Activated T-cell treated with anti-CD3 and anti-CD28 coated beads for 1 hour (primary cell): ENCODE measurements at regions not wholly inside any gene's neighbourhood (a gene's known extent, or its start where the extent isn't known, plus 50 kb on each side); places are given as distances from the start of the nearest gene placed in this dataset.
A peak's percentile ranks its signal among the peaks of the same experiment; 100 is the strongest.

Source experiments
- DNase-seq: peaks from one replicate; pipeline ENCODE4 v3.0.0-alpha.2; 2020; ENCODE audit warnings: low read depth

- no peak for DNase-seq
Observed at GRCh38 chrX:58051346-58051745, 141.1 kb upstream of the ZXDA start.

- DNase-seq = no peak
Observed at GRCh38 chrX:58044130-58044529, 133.9 kb upstream of the ZXDA start.

GRCh38 chrX:58025979-58026378, 115.7 kb upstream of the ZXDA start:
- peak; percentile 0 for DNase-seq

- DNase-seq = no peak
Observed at GRCh38 chrX:57985951-57986350, 75.7 kb upstream of the ZXDA start.

DNA sequence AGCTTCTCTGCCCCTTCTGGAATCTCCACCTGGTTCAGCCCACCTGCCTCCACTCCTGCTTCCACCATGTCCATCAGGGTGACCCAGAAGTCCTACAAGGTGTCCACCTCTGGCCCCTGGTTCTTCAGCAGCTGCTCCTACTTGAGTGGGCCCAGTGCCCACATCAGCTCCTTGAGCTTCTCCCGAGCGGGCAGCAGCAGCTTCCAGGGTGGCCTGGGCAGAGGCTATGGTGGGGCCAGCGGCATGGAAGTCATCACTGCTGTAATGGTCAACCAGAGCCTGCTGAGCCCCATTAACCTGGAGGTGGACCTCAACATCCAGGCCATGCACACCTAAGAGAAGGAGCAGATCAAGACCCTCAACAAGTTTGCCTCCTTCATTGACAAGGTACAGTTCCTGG, 74.4 kb upstream of the ZXDA start:
- no peak for DNase-seq

- DNase-seq = no peak
Observed at GRCh38 chrX:57977992-57978391, 67.7 kb upstream of the ZXDA start.

DNA sequence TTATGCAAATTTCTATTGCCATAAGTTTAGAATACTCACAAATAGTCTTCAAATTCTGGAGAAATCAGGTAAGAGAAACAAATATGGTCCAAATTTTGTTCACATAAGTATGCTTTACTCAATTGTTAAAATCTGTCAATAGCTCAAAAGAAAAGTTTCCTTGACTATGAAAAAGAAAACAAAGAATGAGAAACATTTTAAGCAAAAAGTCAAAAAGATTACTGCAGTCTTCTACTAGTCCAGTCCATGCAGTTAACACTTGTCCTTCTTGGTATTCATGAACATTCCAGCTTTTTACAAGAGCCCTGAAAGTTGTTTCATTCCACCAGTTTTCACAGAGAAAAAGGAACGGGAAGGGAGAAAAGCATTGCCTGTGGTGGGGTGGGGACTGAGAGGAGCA, 54.7 kb upstream of the ZXDA start:
- no peak for DNase-seq
